GM12892 (cell line): ENCODE measurements at regions not wholly inside any gene's neighbourhood (a gene's known extent, or its start where the extent isn't known, plus 50 kb on each side); places are given as distances from the start of the nearest gene placed in this dataset.

Experiments
- POLR2A ChIP-seq: IDR thresholded peaks from 2 replicates; pipeline ENCODE4 v1.6.1; 2011; ENCODE audit warnings: low read depth, low read length, control low read depth
- POLR2AphosphoS5 ChIP-seq: IDR thresholded peaks from 2 replicates; pipeline ENCODE4 v1.6.1; 2011; ENCODE audit warnings: low read depth, low read length, control low read depth

GRCh38 chr5:34491251-34491620 lies 164.9 kb upstream of the RAI14 start:
- TF ChIP-seq POLR2A = no peak
- no peak for TF ChIP-seq POLR2AphosphoS5
